Liver (tissue), 8 donors: ENCODE measurements at regions not wholly inside any gene's neighbourhood (a gene's known extent, or its start where the extent isn't known, plus 50 kb on each side); places are given as distances from the start of the nearest gene placed in this dataset.

Source experiments
- DNase-seq: peaks from one replicate; pipeline ENCODE4 v3.0.0-alpha.2; 2017; ENCODE audit warnings: low spot score
- H3K27ac ChIP-seq, 2 donors: one replicate each; pipeline ENCODE4 v1.7.0; 2013; ENCODE audit warnings: inconsistent platforms in 2 of 2, low read length in 2 of 2, control low read depth in 1 of 2, low read depth in 1 of 2, mild to moderate bottlenecking in 1 of 2
- H3K27me3 ChIP-seq, 4 donors: one replicate each; pipeline versions ENCODE4 v1.6.1 to v1.7.0; 2013; ENCODE audit warnings: low read length in 3 of 4, inconsistent platforms in 1 of 4, mild to moderate bottlenecking in 1 of 4, moderate library complexity in 1 of 4; ENCODE audit not compliant: control insufficient read depth in 4 of 4, insufficient read depth in 4 of 4
- H3K36me3 ChIP-seq, 4 donors: one replicate each; pipeline versions ENCODE4 v1.6.1 to v1.7.0; 2013; ENCODE audit warnings: low read length in 3 of 4, mild to moderate bottlenecking in 3 of 4, low read depth in 1 of 4, moderate library complexity in 1 of 4; ENCODE audit not compliant: control insufficient read depth in 4 of 4, insufficient read depth in 3 of 4
- H3K4me1 ChIP-seq, 4 donors: one replicate each; pipeline versions ENCODE4 v1.6.1 to v1.7.0; 2013; ENCODE audit warnings: low read length in 3 of 4, mild to moderate bottlenecking in 3 of 4, moderate library complexity in 1 of 4; ENCODE audit not compliant: control insufficient read depth in 4 of 4, insufficient read depth in 4 of 4
- H3K4me3 ChIP-seq, 3 donors: one replicate each; pipeline versions ENCODE4 v1.6.1 to v1.7.0; 2013; ENCODE audit warnings: low read length in 3 of 3, control low read depth in 1 of 3, low read depth in 1 of 3, mild to moderate bottlenecking in 1 of 3
- H3K9ac ChIP-seq, 2 donors: one replicate each; pipeline ENCODE4 v1.7.0; 2013; ENCODE audit warnings: low read length in 2 of 2, mild to moderate bottlenecking in 2 of 2, moderate library complexity in 2 of 2, control low read depth in 1 of 2, low read depth in 1 of 2
- H3K9me3 ChIP-seq, 4 donors: one replicate each; pipeline versions ENCODE4 v1.6.1 to v1.7.0; 2013; ENCODE audit warnings: low read length in 3 of 4; ENCODE audit not compliant: control insufficient read depth in 4 of 4
- EGR1 ChIP-seq, 2 donors: IDR thresholded peaks; 2 replicates each; pipeline ENCODE4 v1.6.1; 2016 to 2018; ENCODE audit warnings: antibody characterized with exemption in 2 of 2, low read depth in 2 of 2
- FOXA1 ChIP-seq: IDR thresholded peaks from 2 replicates; pipeline ENCODE4 v1.6.1; 2016; ENCODE audit warnings: antibody characterized with exemption
- FOXA2 ChIP-seq: IDR thresholded peaks from 2 replicates; pipeline ENCODE4 v1.6.1; 2016; ENCODE audit warnings: antibody characterized with exemption
- GABPA ChIP-seq, 2 donors: IDR thresholded peaks in 1 of 2; conservative IDR thresholded peaks in 1 of 2; 2 replicates each; pipeline ENCODE4 v1.6.1; 2016; ENCODE audit warnings: antibody characterized with exemption in 2 of 2, mild to moderate bottlenecking in 1 of 2, moderate library complexity in 1 of 2
- HNF4A ChIP-seq, 2 donors: conservative IDR thresholded peaks; 2 replicates each; pipeline ENCODE4 v1.6.1; 2016; ENCODE audit warnings: antibody characterized with exemption in 2 of 2, mild to moderate bottlenecking in 2 of 2
- HNF4G ChIP-seq: IDR thresholded peaks from 2 replicates; pipeline ENCODE4 v1.6.1; 2016; ENCODE audit warnings: antibody characterized with exemption
- JUND ChIP-seq, 2 donors: IDR thresholded peaks; 2 replicates each; pipeline ENCODE4 v1.6.1; 2016; ENCODE audit warnings: antibody characterized with exemption in 2 of 2
- NR2F2 ChIP-seq: IDR thresholded peaks from 2 replicates; pipeline ENCODE4 v1.6.1; 2016; ENCODE audit warnings: antibody characterized with exemption
- RAD21 ChIP-seq, 2 donors: IDR thresholded peaks; 2 replicates each; pipeline ENCODE4 v1.6.1; 2016; ENCODE audit warnings: antibody characterized with exemption in 2 of 2, mild to moderate bottlenecking in 2 of 2
- RXRA ChIP-seq, 2 donors: IDR thresholded peaks; 2 replicates each; pipeline ENCODE4 v1.6.1; 2017 to 2018; ENCODE audit warnings: antibody characterized with exemption in 2 of 2, mild to moderate bottlenecking in 1 of 2
- SP1 ChIP-seq: IDR thresholded peaks from 2 replicates; pipeline ENCODE4 v1.6.1; 2018; ENCODE audit warnings: antibody characterized with exemption, mild to moderate bottlenecking
- TAF1 ChIP-seq: conservative IDR thresholded peaks from 2 replicates; pipeline ENCODE4 v1.6.1; 2016; ENCODE audit warnings: antibody characterized with exemption, mild to moderate bottlenecking
- YY1 ChIP-seq: IDR thresholded peaks from 2 replicates; pipeline ENCODE4 v1.6.1; 2016; ENCODE audit warnings: antibody characterized with exemption, mild to moderate bottlenecking
- WGBS: extraction: QIAGEN DNeasy Blood & Tissue Kit; methylation state at CpG from one replicate; pipeline ENCODE4 v1.1.7; 2013; 5-methylcytosine and 5-hydroxymethylcytosine counted together
- TF ChIP-seq, protein P1 (sequence below): IDR thresholded peaks from 2 replicates; pipeline ENCODE4 v1.6.1; 2016; ENCODE audit warnings: antibody characterized with exemption, mild to moderate bottlenecking
- TF ChIP-seq, protein P2 (sequence below): fragments of 150-350 bp; IDR thresholded peaks from 2 replicates; pipeline ENCODE4 v1.5.1; 2017; ENCODE audit warnings: improper control_type of control experiment, low read depth, low read length; ENCODE audit not compliant: missing input control
- TF ChIP-seq, protein P3 (sequence below): IDR thresholded peaks from 2 replicates; pipeline ENCODE4 v1.6.1; 2016; ENCODE audit warnings: antibody characterized with exemption
- TF ChIP-seq, protein P4 (sequence below): IDR thresholded peaks from 2 replicates; pipeline ENCODE4 v1.6.1; 2016; ENCODE audit warnings: antibody characterized with exemption
- donor health status: healthy.
- donor health status: healthy.
- donor health status: healthy.
- donor health status: healthy.
- donor health status: healthy.

DNA sequence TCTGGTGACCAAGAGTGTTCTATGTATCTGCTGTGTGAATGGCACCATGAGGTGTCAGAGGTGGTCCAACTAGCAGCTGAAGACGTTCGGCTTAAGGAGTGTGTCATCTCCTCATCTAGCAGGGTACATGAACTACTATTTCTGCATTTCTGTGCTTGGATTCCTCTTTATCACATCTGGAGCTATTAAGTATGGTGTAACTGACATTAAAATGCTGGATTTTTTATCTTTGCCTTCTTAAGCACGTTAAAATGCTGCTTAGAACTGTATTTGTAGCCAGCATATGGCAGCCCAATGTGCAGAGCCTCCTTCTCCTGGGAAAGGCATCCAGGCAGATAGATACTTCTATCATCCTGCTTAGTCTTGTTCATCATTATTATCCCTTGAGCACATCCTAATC, 409.3 kb upstream of the MMADHC start:
- Histone ChIP-seq H3K9me3 (no peaks in the 10 kb centered on the region), H3K36me3 (no peaks in the 10 kb centered on the region), H3K27ac (no peak overlapping the region), H3K27me3 (no peaks in the 10 kb centered on the region), H3K4me1 (peaks cover 0 to 3% (median 0%) of the 10 kb centered on the region in 4 donors), H3K9ac (no peak overlapping the region), H3K4me3 (no peak overlapping the region)
- no peak for DNase-seq
- TF ChIP-seq SP1 (no peak), HNF4G (no peak), FOXA2 (no peak), EGR1 (IDR thresholded peaks at IDR 0.05; ENCODE audit: low read depth in 2 of 2) (no peak), TAF1 (no peak), GABPA (IDR thresholded peaks at IDR 0.05 in 1 of 2, conservative IDR thresholded peaks at IDR 0.05 in 1 of 2) (no peak), RXRA (IDR thresholded peaks at IDR 0.05) (no peak), NR2F2 (no peak), JUND (IDR thresholded peaks at IDR 0.05) (no peak), FOXA1 (no peak), RAD21 (IDR thresholded peaks at IDR 0.05) (no peak), HNF4A (conservative IDR thresholded peaks at IDR 0.05) (no peak), YY1 (no peak)
- TF ChIP-seq, protein P1, sequence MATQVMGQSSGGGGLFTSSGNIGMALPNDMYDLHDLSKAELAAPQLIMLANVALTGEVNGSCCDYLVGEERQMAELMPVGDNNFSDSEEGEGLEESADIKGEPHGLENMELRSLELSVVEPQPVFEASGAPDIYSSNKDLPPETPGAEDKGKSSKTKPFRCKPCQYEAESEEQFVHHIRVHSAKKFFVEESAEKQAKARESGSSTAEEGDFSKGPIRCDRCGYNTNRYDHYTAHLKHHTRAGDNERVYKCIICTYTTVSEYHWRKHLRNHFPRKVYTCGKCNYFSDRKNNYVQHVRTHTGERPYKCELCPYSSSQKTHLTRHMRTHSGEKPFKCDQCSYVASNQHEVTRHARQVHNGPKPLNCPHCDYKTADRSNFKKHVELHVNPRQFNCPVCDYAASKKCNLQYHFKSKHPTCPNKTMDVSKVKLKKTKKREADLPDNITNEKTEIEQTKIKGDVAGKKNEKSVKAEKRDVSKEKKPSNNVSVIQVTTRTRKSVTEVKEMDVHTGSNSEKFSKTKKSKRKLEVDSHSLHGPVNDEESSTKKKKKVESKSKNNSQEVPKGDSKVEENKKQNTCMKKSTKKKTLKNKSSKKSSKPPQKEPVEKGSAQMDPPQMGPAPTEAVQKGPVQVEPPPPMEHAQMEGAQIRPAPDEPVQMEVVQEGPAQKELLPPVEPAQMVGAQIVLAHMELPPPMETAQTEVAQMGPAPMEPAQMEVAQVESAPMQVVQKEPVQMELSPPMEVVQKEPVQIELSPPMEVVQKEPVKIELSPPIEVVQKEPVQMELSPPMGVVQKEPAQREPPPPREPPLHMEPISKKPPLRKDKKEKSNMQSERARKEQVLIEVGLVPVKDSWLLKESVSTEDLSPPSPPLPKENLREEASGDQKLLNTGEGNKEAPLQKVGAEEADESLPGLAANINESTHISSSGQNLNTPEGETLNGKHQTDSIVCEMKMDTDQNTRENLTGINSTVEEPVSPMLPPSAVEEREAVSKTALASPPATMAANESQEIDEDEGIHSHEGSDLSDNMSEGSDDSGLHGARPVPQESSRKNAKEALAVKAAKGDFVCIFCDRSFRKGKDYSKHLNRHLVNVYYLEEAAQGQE: no peak
- TF ChIP-seq, protein P2, sequence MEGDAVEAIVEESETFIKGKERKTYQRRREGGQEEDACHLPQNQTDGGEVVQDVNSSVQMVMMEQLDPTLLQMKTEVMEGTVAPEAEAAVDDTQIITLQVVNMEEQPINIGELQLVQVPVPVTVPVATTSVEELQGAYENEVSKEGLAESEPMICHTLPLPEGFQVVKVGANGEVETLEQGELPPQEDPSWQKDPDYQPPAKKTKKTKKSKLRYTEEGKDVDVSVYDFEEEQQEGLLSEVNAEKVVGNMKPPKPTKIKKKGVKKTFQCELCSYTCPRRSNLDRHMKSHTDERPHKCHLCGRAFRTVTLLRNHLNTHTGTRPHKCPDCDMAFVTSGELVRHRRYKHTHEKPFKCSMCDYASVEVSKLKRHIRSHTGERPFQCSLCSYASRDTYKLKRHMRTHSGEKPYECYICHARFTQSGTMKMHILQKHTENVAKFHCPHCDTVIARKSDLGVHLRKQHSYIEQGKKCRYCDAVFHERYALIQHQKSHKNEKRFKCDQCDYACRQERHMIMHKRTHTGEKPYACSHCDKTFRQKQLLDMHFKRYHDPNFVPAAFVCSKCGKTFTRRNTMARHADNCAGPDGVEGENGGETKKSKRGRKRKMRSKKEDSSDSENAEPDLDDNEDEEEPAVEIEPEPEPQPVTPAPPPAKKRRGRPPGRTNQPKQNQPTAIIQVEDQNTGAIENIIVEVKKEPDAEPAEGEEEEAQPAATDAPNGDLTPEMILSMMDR: no peak
- TF ChIP-seq, protein P3, sequence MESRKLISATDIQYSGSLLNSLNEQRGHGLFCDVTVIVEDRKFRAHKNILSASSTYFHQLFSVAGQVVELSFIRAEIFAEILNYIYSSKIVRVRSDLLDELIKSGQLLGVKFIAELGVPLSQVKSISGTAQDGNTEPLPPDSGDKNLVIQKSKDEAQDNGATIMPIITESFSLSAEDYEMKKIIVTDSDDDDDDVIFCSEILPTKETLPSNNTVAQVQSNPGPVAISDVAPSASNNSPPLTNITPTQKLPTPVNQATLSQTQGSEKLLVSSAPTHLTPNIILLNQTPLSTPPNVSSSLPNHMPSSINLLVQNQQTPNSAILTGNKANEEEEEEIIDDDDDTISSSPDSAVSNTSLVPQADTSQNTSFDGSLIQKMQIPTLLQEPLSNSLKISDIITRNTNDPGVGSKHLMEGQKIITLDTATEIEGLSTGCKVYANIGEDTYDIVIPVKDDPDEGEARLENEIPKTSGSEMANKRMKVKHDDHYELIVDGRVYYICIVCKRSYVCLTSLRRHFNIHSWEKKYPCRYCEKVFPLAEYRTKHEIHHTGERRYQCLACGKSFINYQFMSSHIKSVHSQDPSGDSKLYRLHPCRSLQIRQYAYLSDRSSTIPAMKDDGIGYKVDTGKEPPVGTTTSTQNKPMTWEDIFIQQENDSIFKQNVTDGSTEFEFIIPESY: no peak
- TF ChIP-seq, protein P4, sequence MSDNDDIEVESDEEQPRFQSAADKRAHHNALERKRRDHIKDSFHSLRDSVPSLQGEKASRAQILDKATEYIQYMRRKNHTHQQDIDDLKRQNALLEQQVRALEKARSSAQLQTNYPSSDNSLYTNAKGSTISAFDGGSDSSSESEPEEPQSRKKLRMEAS: no peak
- 88% methylated on average over 3 of the region's 3 CpGs for WGBS
